WTC11 (cell line): ENCODE measurements at regions not wholly inside any gene's neighbourhood (a gene's known extent, or its start where the extent isn't known, plus 50 kb on each side); places are given as distances from the start of the nearest gene placed in this dataset.

Experiments
- ATAC-seq: fragments of 200-7000 bp; cut with Tn5 transposase; 2 replicates; pipeline ENCODE4 v1.10.0; 2021; ENCODE audit warnings: mild to moderate bottlenecking, moderate library complexity
- CTCF ChIA-PET: fragments of 300-600 bp; sonication (Branson Sonifier 250); formaldehyde crosslinking; loops from one replicate; lab custom pipeline; 2021; ENCODE audit warnings: antibody characterized with exemption; lab: Charles Lee
- POLR2A ChIA-PET: fragments of 350-600 bp; sonication (Branson Sonifier 250); formaldehyde crosslinking; loops from one replicate; lab custom pipeline; 2021; ENCODE audit warnings: antibody characterized with exemption; lab: Charles Lee
- DNase-seq: peaks from one replicate; pipeline ENCODE4 v3.0.0; 2021; ENCODE audit warnings: low spot score
- H3K27ac Mint-ChIP-seq: 2 replicates; pipeline ENCODE4 v1.8.0; 2021; ENCODE audit warnings: mixed read lengths
- H3K27me3 Mint-ChIP-seq: 2 replicates; pipeline ENCODE4 v1.8.0; 2021; ENCODE audit warnings: low read depth, mild to moderate bottlenecking, moderate library complexity, mixed read lengths
- H3K36me3 Mint-ChIP-seq: 2 replicates; pipeline ENCODE4 v1.8.0; 2021; ENCODE audit warnings: mixed read lengths
- H3K4me1 Mint-ChIP-seq: 2 replicates; pipeline ENCODE4 v1.8.0; 2022; ENCODE audit warnings: mixed read lengths
- H3K4me3 Mint-ChIP-seq: 2 replicates; pipeline ENCODE4 v1.8.0; 2021; ENCODE audit warnings: mild to moderate bottlenecking, moderate library complexity, mixed read lengths
- H3K9me3 Mint-ChIP-seq: 2 replicates; pipeline ENCODE4 v1.8.0; 2021; ENCODE audit warnings: mixed read lengths
- ARID4B ChIP-seq: sonication (generic); formaldehyde crosslinking; IDR thresholded peaks from 2 replicates; pipeline ENCODE4 v1.8.0; 2023; ENCODE audit warnings: missing genetic modification reagents, mild to moderate bottlenecking, borderline replicate concordance
- E2F5 ChIP-seq: sonication (generic); formaldehyde crosslinking; IDR thresholded peaks from 2 replicates; pipeline ENCODE4 v1.8.1; 2022; ENCODE audit warnings: mild to moderate bottlenecking, moderate library complexity, missing genetic modification reagents
- ELF4 ChIP-seq: sonication (generic); formaldehyde crosslinking; IDR thresholded peaks from 2 replicates; pipeline ENCODE4 v1.8.1; 2022; ENCODE audit warnings: low read depth, mild to moderate bottlenecking, moderate library complexity, missing genetic modification reagents
- EMX1 ChIP-seq: fragments of 250-450 bp; sonication (Bioruptor Pico); IDR thresholded peaks from 2 replicates; pipeline ENCODE4 v1.8.0; 2021; ENCODE audit warnings: mild to moderate bottlenecking
- HMGA2 ChIP-seq: fragments of 250-450 bp; sonication (Bioruptor Pico); IDR thresholded peaks from 2 replicates; pipeline ENCODE4 v1.4.0; 2021; ENCODE audit warnings: mild to moderate bottlenecking, moderate library complexity
- HMGXB4 ChIP-seq: sonication (generic); formaldehyde crosslinking; IDR thresholded peaks from 2 replicates; pipeline ENCODE4 v1.8.1; 2023; ENCODE audit warnings: mild to moderate bottlenecking, moderate library complexity, missing genetic modification reagents
- NFATC4 ChIP-seq: fragments of 250-450 bp; sonication (Bioruptor Pico); IDR thresholded peaks from 2 replicates; pipeline ENCODE4 v1.9.0; 2021; ENCODE audit warnings: mild to moderate bottlenecking
- NFE2L1 ChIP-seq: sonication (generic); formaldehyde crosslinking; IDR thresholded peaks from 2 replicates; pipeline ENCODE4 v1.8.1; 2023; ENCODE audit warnings: missing genetic modification reagents
- NR1H2 ChIP-seq: sonication (generic); formaldehyde crosslinking; IDR thresholded peaks from 2 replicates; pipeline ENCODE4 v1.9.0; 2021; ENCODE audit warnings: mild to moderate bottlenecking, moderate library complexity, missing genetic modification reagents
- NR2C2 ChIP-seq: sonication (generic); formaldehyde crosslinking; IDR thresholded peaks from 2 replicates; pipeline ENCODE4 v1.8.0; 2022; ENCODE audit warnings: mild to moderate bottlenecking, missing genetic modification reagents
- OVOL2 ChIP-seq: fragments of 250-450 bp; sonication (Bioruptor Pico); IDR thresholded peaks from 2 replicates; pipeline ENCODE4 v1.9.0; 2021; ENCODE audit warnings: mild to moderate bottlenecking, borderline replicate concordance
- RELA ChIP-seq: sonication (generic); formaldehyde crosslinking; IDR thresholded peaks from 2 replicates; pipeline ENCODE4 v1.8.1; 2022; ENCODE audit warnings: missing genetic modification reagents, mild to moderate bottlenecking, borderline replicate concordance
- SMAD3 ChIP-seq: sonication (generic); formaldehyde crosslinking; IDR thresholded peaks from 2 replicates; pipeline ENCODE4 v1.8.0; 2022; ENCODE audit warnings: missing genetic modification reagents, mild to moderate bottlenecking, borderline replicate concordance
- SP1 ChIP-seq: sonication (generic); formaldehyde crosslinking; conservative IDR thresholded peaks from 2 replicates; pipeline ENCODE4 v1.8.1; 2022; ENCODE audit warnings: missing genetic modification reagents
- STAT6 ChIP-seq: sonication (generic); formaldehyde crosslinking; conservative IDR thresholded peaks from 2 replicates; pipeline ENCODE4 v1.8.1; 2023; ENCODE audit warnings: mild to moderate bottlenecking, low read depth, missing genetic modification reagents, moderate library complexity
- TEAD1 ChIP-seq: sonication (generic); formaldehyde crosslinking; IDR thresholded peaks from 2 replicates; pipeline ENCODE4 v1.8.0; 2022; ENCODE audit warnings: mild to moderate bottlenecking, missing genetic modification reagents
- ZBTB21 ChIP-seq: sonication (generic); formaldehyde crosslinking; IDR thresholded peaks from 2 replicates; pipeline ENCODE4 v1.8.1; 2023; ENCODE audit warnings: mild to moderate bottlenecking, missing genetic modification reagents, borderline replicate concordance
- ZNF138 ChIP-seq: sonication (generic); formaldehyde crosslinking; conservative IDR thresholded peaks from 2 replicates; pipeline ENCODE4 v1.8.1; 2022; ENCODE audit warnings: mild to moderate bottlenecking, moderate library complexity, missing genetic modification reagents
- ZNF317 ChIP-seq: sonication (generic); formaldehyde crosslinking; IDR thresholded peaks from 2 replicates; pipeline ENCODE4 v1.8.1; 2023; ENCODE audit warnings: low read depth, mild to moderate bottlenecking, moderate library complexity, missing genetic modification reagents, borderline replicate concordance
- ZNF416 ChIP-seq: fragments of 250-450 bp; sonication (Bioruptor Pico); IDR thresholded peaks from 2 replicates; pipeline ENCODE4 v1.9.0; 2021; ENCODE audit warnings: mild to moderate bottlenecking, inconsistent platforms
- ZNF532 ChIP-seq: fragments of 250-450 bp; sonication (Bioruptor Pico); IDR thresholded peaks from 2 replicates; pipeline ENCODE4 v1.9.0; 2021; ENCODE audit warnings: mild to moderate bottlenecking, borderline replicate concordance
- ZSCAN18 ChIP-seq: fragments of 250-450 bp; sonication (Bioruptor Pico); IDR thresholded peaks from 2 replicates; pipeline ENCODE4 v2.1.2; 2022; ENCODE audit warnings: mild to moderate bottlenecking, moderate library complexity

- DNase-seq (no peak), ATAC-seq (no peak)
- ChIA-PET CTCF (no interaction called here), POLR2A (no interaction called here)
- no peak overlapping the region for H3K27ac Mint-ChIP-seq
- peaks cover 22% of the 10 kb centered on the region for H3K4me1 Mint-ChIP-seq
- H3K27me3 Mint-ChIP-seq: no peaks in the 10 kb centered on the region
- H3K4me3 Mint-ChIP-seq: no peak overlapping the region
- TF ChIP-seq E2F5 (CRISPR knock-in tag) (no peak), ZNF416 (no peak), ZNF138 (no peak), NFATC4 (CRISPR knock-in tag) (no peak), ZNF532 (CRISPR knock-in tag) (no peak), NFE2L1 (CRISPR knock-in tag) (no peak), SMAD3 (CRISPR knock-in tag) (no peak), RELA (CRISPR knock-in tag) (no peak), OVOL2 (CRISPR knock-in tag) (no peak), EMX1 (CRISPR knock-in tag) (no peak), SP1 (CRISPR knock-in tag) (no peak), HMGA2 (no peak)
- no peaks in the 10 kb centered on the region for H3K36me3 Mint-ChIP-seq
- no peaks in the 10 kb centered on the region for H3K9me3 Mint-ChIP-seq
Observed at GRCh38 chr13:34868733-34869132, 73.3 kb upstream of the NBEA start.

- Mint-ChIP-seq H3K4me3 (no peak overlapping the region), H3K36me3 (no peaks in the 10 kb centered on the region), H3K27ac (no peak overlapping the region), H3K27me3 (no peaks in the 10 kb centered on the region), H3K4me1 (peaks cover 21% of the 10 kb centered on the region), H3K9me3 (no peaks in the 10 kb centered on the region)
- no peak for DNase-seq
- ChIA-PET CTCF (no interaction called here), POLR2A (no interaction called here)
- no peak; the same call in 1 of the 2 replicates for ATAC-seq
- no peak for TF ChIP-seq NR2C2 (CRISPR knock-in tag)
- TF ChIP-seq ELF4 (CRISPR knock-in tag): no peak
- no peak for TF ChIP-seq STAT6 (CRISPR knock-in tag)
- TF ChIP-seq HMGXB4 (CRISPR knock-in tag): no peak
- no peak for TF ChIP-seq NR1H2 (CRISPR knock-in tag)
- no peak for TF ChIP-seq HMGA2
- no peak for TF ChIP-seq TEAD1
- no peak for TF ChIP-seq ZSCAN18 (CRISPR knock-in tag)
- TF ChIP-seq ZBTB21 (CRISPR knock-in tag): no peak
- TF ChIP-seq ARID4B (CRISPR knock-in tag): no peak
- no peak for TF ChIP-seq ZNF317 (CRISPR knock-in tag)
Observed at GRCh38 chr13:34869696-34870095, 72.4 kb upstream of the NBEA start.
